Right ventricle myocardium superior (tissue), 1 donor: ENCODE measurements at regions not wholly inside any gene's neighbourhood (a gene's known extent, or its start where the extent isn't known, plus 50 kb on each side); places are given as distances from the start of the nearest gene placed in this dataset.

Experiments
- ATAC-seq: fragments of 200-7000 bp; cut with Tn5 transposase; one replicate; pipeline ENCODE4 v1.9.1; 2020; ENCODE audit warnings: mild to moderate bottlenecking; ENCODE audit not compliant: poor library complexity
- DNase-seq: peaks from one replicate; pipeline ENCODE4 v3.0.0-alpha.2; 2020
- intact Hi-C: fragments of 100-400 bp; cut with DNase I; formaldehyde crosslinking; loops from one replicate; pipeline ENCODE4 v1.11.2; 2022
- donor health status: DM: no; HTN: yes; CAD: no; lungs with severe emphysema.

DNA sequence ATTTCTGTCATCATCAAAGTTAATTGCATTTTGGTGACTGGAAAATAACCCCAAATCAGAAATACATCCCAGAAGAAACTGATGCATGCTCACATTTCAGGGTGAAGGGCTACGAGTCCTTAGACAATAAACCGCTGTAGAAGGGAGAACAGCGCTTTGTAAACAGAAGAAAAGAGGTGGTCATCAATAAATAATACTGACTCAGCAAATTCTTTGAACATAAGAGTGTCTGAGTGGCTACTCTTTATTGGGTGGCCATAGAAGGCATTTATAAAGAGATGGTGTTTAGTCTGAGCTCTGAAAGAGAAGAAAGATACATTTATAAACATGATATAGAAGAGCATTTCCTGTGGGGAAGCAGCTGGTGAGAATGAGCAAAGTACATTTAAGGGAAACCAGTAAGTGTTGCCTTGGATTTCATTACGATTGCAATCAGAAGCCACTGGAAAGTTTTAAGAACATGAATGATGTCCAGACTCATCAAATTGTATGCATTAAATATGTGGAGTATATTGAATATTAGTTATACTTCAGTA is 246.9 kb upstream of the GIMD1 start:
- ATAC-seq (no peak), DNase-seq (no peak)
- intact Hi-C loops = no loop called here

DNA sequence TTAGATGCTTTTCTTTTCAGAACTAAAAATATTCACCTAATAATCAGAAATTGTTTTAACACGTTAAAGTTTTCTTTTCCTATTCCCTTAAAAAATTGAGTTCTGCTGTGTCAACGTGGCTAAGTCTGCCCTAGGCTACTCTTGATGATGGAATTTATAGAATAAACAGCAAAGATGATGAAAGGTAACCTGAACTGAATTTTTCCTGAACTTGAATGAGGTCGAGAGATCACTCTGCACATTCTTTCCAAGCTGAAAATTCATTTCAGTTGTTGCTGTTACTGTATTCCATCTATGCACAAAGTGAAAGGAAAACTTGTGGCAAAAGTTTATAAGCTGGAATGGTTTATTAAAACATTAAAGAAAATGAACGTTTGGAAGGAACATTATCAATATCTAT is 245.9 kb upstream of the GIMD1 start:
- no peak for DNase-seq
- intact Hi-C loops = no loop called here
- ATAC-seq = no peak

- ATAC-seq = no peak
- intact Hi-C loops = no loop called here
- DNase-seq = no peak
These were observed 241.3 kb upstream of the GIMD1 start for GRCh38 chr4:106609917-106610316.

- DNase-seq (no peak), ATAC-seq (no peak)
- intact Hi-C loops = no loop called here
These were observed 239.0 kb upstream of the GIMD1 start for GRCh38 chr4:106607558-106607957.

- ATAC-seq (no peak), DNase-seq (no peak)
- intact Hi-C loops = no loop called here
These were observed 235.9 kb upstream of the GIMD1 start for GRCh38 chr4:106604319-106605051.

GRCh38 chr4:106603471-106603870 is 234.9 kb upstream of the GIMD1 start:
- intact Hi-C loops = no loop called here
- ATAC-seq (no peak), DNase-seq (no peak)

- no peak for DNase-seq
- ATAC-seq = no peak
- intact Hi-C loops = no loop called here
These were observed 234.1 kb upstream of the GIMD1 start for GRCh38 chr4:106602711-106603110.

- ATAC-seq (no peak), DNase-seq (no peak)
- intact Hi-C loops = no loop called here
These were observed 232.9 kb upstream of the GIMD1 start for GRCh38 chr4:106601519-106601918.

DNA sequence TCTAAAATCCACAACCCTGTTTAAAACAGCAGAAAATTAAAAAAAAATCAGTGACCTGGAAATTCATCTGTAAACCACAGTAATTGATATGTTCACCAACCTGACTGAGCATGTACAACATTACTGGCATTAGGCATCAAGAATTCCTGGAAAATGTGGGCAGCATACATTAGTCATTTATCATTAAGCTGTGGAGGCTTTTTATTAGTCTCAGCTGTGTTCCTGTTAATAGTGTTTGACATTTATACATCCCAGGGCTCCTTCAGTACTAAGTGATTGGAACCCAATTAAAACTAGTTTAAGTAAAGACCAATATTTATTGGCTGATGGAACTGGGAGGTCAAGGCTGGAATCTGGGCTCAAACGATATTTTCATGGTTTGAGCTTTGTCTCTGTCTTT is 227.3 kb upstream of the GIMD1 start:
- intact Hi-C loops = no loop called here
- no peak for ATAC-seq
- no peak for DNase-seq

GRCh38 chr4:106594291-106594952 is 225.8 kb upstream of the GIMD1 start:
- ATAC-seq (no peak), DNase-seq (no peak)
- intact Hi-C loops = no loop called here

GRCh38 chr4:106588891-106589290 is 220.3 kb upstream of the GIMD1 start:
- no peak for ATAC-seq
- intact Hi-C loops = no loop called here

DNA sequence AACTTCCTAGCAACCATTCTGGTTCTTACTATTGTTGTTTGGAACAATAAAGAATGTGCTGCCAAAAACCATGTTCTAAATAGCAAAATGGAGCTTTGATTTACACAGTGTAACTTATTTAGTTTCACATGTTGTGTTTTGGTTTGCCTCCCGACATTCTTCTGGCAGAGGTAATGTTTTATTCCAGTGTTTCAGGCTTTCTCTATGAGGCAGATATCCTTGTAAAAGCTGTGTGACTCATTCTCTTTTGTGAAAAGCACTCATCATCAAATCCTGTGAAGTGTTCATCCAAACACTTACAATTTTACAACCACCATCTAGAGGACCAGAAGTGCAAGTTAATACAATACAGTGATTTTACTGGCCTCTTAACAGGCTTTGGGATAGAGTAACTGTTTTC is 219.0 kb upstream of the GIMD1 start:
- DNase-seq (no peak), ATAC-seq (no peak)
- intact Hi-C loops = no loop called here

More at GRCh38 chr4:106588891-106589290, 220.3 kb upstream of the GIMD1 start:
- DNase-seq = no peak

GRCh38 chr4:106585915-106586349 is 217.4 kb upstream of the GIMD1 start:
- no peak for ATAC-seq
- intact Hi-C loops = no loop called here
- no peak for DNase-seq

- ATAC-seq = no peak
- intact Hi-C loops = no loop called here
- DNase-seq = no peak
These were observed 215.9 kb upstream of the GIMD1 start for GRCh38 chr4:106584337-106584989.

DNA sequence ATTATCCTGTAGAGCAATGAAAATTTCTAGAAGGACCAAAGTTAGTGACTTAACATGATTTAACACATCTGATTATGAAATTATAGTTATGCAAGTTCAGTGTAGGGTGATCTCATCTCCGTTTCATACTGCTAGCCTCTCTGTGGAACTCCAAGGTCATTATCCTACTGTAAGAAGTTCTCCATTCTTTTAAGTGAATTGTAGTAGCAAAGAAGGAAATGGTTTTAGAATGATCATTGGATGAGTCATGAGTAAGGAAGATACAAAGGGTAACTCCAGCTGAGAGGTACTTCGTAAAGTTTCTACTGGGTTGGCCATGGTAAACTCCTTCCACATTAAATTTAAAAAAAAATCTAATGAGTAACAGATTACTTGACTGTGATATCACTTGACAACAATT is 215.0 kb upstream of the GIMD1 start:
- DNase-seq (no peak), ATAC-seq (peak; percentile 20)
- intact Hi-C loops = no loop called here

- intact Hi-C loops = no loop called here
- no peak for DNase-seq
- ATAC-seq = no peak
These were observed 214.5 kb upstream of the GIMD1 start for GRCh38 chr4:106583108-106583507.

DNA sequence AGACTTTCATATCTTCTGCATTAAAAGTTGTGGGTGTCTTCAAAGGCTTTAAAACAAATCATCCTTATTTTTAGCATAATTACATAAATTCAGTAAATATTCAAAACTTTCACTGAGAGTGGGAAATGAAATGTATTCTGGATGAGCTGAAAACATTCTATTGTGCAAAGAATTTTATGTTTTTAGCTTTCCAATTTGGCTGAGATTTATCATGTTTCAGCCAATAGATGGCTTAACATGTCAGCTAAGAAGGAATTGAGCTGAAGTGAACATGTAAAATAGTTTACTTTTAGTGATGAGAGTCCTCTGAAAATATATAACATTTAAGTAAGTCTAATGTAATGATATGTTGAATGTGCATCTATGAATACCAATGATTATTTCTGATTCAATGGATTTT is 213.5 kb upstream of the GIMD1 start:
- DNase-seq (no peak), ATAC-seq (no peak)
- intact Hi-C loops = no loop called here

DNA sequence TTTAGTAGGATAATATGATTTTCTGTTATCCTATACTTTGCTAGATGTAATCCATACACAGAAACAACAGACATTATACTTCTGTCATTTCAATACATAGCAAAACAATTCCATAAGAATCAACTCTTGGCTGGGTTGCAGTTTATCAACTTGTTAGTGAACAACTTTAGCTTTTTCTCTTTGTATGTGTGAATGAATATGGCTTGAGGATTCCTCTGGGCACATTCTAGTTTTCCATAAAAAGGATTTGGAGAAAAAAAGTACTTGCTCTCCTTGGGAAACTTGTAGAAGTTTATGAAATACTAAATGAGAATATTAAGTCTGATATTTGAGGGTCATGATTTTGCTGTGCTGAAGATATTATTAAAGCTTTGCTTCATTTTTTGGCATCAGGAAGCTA is 210.7 kb upstream of the GIMD1 start:
- ATAC-seq (no peak), DNase-seq (no peak)
- intact Hi-C loops = no loop called here

DNA sequence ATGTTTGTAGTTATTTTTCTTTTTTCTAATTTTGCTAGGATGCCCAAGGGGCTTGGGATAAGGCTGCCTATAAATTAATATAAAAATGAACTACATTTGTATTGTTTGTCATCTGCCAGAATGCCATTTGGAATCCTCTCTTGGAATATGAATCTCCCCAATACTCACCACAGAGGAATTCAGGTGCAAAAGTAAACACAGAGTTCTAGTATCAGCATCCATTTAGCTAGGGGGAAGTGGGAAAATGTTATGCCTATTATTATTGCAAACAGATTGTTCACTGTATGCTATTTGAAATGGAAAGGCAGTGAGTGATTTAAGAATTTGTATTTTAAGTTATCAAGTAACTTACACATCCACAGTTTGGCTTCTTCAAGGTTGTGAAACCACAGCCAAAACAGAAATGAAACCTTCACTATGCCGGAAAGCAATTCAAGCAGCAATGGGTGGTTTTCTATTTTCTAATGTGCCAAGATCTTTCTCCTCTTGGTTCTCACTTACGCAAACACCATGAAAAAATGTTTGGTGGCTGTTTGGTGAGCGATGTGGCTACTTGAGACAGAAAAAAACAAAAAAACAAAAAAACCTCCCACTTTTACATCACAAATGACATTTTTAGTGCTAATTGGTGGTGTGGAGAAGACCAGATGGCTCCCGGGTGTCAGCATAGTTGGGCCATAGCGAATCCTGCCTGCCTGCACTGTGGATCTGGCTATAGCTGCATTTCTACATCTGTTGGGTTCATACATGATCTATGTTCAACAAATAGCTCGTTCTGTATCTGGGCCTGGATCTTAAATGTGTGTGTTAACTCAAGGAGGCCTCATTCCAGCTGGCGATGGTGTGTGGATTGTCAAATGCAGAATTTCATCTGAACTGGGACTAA is 200.8 kb upstream of the GIMD1 start:
- no peak for ATAC-seq
- DNase-seq = no peak
- intact Hi-C loops = no loop called here
